HG03097 (cell line): ENCODE measurements at regions not wholly inside any gene's neighbourhood (a gene's known extent, or its start where the extent isn't known, plus 50 kb on each side); places are given as distances from the start of the nearest gene placed in this dataset.

ENCODE experiments used
- ATAC-seq: cut with Tn5 transposase; IDR thresholded peaks from one replicate; pipeline ENCODE4 v1.9.1; 2021; ENCODE audit not compliant: unreplicated experiment, low FRiP score

DNA sequence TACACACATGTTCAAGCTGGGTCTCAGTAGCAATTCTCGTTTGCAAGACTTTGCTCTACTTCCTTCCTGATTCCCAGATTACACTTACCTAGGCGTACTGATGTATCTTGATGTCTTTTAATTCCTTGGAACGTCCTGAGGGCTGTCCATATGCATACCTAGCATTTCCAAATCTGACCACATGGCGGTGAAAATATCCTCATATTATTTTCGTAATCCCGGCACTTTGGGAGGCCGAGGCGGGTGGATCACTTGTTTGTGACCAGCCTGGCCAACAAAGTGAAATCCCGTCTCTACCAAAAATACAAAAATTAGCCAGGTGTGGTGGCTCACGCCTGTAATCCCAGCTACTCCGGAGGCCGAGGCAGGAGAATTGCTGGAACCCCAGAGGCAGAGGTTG is 1786.3 kb upstream of the TENM3 start:
- ATAC-seq = no peak

DNA sequence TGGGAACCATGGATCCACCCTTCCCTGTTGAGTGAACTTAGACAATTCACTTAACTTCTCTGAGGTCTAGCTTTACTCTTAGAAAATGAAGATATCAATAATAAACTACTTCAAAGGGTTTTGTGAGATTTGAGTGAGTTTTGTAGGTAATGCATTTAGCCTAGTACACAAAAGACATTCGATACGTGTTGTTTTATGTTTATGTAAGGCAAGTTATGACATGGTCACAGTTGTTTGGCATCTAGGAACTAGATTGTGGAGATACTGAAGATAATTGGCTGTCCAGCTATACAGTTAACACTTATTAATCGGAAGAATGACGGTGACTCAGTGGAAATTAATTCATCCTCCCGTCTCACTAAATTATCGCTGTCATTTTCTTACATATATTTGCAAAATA is 1781.1 kb upstream of the TENM3 start:
- ATAC-seq = no peak

DNA sequence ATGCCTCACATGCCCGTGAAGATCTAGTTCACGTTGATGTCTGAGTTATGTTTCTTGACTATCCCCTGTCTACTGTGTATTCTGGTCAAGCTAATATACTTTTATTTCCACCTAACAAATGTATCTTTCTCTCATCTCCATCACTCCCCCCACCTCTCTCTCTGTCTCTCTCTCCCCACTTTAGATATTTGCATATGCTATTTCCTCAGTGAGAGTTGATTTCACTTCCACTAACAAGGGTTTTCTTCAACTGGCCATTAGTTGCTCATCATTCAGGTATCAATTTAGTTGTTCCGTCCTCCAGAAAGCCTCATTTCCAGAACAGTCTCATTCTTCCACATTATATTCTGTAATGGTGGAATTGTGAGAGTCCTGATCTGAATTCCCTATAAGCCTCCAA is 1777.8 kb upstream of the TENM3 start:
- no peak for ATAC-seq

DNA sequence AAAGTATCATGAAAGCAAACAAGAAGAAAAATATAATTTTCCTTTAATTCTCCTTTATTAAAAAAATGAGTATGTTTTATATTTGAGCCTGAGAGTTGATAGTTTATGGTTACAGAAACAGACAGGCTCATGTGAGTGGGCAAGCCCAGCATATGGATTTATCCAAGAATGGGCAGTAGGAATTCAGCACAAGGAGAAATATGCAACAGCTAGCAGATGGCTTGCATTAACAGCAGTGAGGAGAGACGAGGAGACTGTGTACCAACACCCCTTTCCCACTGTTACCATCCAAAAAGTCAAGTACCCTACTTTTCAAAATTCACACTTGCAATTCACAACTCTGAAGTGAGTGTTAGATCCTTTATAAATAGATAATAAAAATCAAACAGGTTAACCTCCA is 1760.2 kb upstream of the TENM3 start:
- no peak for ATAC-seq

DNA sequence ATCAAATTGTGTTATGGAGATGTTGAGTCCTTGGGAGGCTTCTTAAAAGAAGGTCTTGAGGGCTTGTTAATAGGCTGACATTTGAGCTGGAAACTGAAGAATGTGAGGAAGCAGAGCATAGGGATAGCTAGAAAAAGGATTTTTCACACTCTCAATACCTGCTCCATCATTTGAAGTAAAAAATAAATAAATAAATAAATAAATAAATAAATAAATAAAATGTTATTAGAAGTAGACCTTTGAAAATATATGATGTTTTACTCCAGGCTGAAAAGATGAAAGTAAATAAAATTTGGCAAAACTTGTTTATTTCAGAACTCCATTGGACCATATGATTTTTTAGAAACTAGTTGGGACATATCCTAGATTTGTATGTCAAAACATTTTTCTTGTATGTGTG is 1757.8 kb upstream of the TENM3 start:
- ATAC-seq = no peak

DNA sequence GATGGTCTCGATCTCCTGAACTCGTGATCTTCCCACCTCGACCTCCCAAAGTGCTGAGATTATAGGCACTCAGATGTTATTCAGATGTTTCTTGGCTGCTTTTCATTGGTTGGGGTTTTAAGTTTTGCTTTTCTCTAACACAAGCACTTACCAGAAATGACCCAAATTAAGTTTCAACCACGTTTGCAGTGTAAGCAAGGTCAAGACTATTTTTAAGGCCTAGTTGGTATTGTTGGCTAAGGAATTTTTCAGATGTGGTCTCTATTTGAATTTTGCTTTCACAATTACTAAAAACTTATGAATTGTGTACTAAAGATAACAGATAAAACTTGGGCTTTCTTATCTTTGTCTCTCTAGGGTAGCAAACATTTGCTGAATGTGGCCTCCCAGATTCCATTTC is 1756.9 kb upstream of the TENM3 start:
- ATAC-seq = no peak

DNA sequence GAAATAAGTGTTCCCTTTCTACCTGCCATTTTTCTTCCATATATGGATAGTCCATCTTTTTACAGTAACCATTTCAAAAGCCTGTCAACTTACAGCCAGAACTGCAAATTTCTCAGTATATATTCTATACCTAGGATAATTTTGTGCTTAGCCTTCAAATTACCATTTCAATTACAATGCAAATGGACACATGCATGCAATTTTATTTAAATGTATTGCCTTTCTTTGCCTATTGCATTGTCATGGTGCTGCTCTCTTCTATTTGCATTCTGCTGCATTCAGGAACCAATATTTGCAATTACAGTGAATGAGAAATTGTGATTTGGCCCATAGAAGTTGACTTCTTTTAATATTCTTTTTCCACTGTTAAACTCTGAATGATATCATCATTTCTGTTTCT is 1753.4 kb upstream of the TENM3 start:
- ATAC-seq = no peak

DNA sequence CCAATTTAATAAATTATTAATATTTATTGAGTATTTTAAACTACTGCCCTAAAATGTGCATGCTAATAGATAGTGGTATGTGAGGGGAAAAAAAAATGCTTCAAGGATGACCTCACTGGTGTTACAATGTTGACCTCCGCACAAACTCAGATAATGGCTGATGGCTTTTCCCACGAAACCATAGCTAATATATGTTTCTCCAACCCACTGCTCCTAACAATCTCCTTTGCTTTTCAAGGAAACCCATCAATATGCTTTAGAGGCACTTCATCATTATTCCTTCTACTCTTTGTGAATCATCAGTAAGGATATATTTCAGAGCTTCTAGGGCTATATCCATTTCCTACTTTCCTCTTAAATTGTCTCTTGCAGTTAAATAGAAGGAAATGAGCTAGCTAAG is 1752.0 kb upstream of the TENM3 start:
- no peak for ATAC-seq

DNA sequence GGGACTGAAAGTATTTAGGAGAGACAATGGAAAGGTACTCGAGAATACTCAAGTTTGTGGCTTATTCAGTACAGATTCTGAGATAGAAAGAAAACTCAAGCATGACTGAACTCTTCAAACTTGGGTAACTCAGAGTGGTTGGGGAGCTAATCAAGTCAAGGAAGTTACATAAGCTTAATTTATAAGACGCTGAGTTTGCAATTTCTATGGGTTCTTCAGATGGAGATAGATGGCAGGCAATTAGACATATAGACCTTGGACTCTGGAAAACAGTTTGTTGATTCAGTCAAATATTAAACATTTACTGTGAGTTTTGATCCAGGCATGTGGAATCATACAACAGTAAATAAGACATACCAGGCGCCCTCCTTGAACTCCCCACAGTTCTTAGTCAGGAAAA is 1749.9 kb upstream of the TENM3 start:
- no peak for ATAC-seq

DNA sequence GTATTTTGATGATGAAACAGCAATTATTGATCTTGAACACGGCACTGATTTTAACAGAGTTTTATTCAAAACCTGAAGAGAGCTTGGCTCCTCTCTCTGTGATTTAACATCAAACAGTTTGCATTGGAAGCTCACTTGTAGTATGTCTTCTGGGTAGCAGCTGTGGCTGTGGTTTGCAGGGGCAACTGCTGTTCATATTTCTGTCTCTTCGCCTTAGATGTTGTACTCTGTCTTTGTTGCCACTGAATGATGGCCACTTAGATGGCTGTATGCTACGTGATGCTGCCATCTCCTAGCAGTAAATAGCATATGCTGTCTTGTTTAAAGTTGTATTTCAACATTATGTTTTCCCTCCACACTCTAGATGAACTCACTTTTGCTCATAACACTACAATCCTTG is 1743.0 kb upstream of the TENM3 start:
- no peak for ATAC-seq

DNA sequence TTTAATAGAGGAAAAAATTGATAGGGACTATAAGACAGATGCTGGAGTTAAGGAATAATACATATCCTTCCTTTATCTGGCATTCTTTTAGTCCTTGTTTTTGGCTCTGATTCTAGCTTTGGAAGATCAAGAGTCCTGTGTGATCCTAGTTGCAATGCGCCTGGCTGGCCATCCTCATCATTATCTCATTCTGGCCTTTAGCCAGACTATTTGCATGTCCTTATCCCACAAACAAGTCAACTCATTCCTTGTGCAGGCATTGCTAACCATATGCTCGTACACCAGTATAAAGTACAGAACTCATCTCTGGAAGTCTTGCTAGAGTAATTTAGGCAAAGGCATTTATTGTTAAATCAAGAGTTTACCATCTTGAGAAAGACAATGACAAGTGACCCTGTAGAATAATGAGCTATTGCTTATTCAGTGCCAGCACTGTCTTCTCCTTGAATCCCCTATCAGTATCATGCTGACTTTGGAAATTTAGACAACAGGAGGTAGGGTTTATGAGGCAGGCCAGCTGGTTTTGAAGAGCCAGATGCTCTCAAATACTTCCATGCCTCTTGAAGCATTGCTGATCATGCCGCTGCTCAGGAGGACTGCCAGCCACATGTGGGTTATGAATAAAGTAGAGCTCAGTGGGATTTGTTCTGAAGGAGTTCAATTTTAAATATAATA is 1730.3 kb upstream of the TENM3 start:
- no peak for ATAC-seq

DNA sequence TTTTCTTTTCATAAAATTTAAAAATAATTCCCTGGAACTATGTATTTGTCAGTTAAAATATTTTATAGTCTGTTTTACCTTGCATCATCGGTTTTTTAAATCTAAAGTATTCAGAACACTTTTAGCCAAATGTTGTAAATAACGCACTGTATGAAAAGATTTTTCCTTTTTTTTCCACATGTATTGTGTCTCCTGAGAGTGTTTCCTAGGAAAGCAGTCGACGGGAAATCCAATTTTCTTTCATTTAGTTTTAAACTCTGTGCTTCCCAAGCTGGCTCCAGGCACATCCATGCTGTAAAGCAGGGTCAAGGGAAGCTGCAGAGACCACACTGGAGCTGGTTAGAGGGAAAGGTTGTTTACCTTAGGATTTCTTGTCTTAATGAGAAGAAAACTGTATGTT is 1724.3 kb upstream of the TENM3 start:
- ATAC-seq = no peak

DNA sequence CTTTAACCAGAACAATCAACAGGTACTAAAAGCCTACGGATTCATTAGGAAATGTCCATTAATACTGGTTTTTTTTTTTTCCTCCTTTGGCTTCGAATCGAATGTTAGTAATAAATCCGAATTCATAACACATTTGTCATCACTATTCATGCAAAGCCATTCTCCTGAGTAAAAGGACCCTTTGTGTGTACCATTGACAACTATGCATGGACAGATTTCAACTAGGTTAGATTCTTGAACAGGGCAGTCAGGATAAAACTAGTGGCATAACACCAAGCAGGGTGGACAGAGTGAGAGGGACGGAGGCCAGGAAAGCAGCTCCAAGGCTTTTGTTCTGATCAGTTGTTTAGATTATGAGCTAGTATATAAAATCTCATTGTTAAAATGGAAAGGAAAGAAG is 1722.0 kb upstream of the TENM3 start:
- ATAC-seq = no peak

DNA sequence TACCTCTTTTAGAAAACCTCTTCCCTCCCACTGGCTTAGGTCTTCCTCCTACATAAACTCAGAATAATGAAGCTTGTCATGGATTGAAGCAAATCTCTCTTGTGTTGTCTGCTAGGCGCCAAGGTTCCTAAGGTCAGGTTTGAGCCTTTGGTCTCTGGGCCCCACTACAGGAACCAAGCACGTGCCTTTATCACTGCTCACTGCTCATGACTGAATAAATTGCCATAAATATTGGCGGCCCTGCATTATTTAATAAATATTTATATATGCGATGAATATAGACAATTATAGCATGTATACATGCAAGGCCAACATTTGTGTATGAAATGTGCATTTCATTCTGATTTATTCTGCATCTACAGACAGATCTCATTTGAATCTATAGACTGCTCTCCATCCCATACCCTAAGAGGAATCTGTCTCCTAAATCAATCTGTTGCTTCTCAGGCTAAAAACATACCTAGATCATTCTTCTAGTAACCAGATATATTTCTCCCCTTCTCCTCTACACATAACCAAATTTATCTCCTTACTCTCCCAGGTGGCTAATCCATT is 1717.6 kb upstream of the TENM3 start:
- no peak for ATAC-seq

DNA sequence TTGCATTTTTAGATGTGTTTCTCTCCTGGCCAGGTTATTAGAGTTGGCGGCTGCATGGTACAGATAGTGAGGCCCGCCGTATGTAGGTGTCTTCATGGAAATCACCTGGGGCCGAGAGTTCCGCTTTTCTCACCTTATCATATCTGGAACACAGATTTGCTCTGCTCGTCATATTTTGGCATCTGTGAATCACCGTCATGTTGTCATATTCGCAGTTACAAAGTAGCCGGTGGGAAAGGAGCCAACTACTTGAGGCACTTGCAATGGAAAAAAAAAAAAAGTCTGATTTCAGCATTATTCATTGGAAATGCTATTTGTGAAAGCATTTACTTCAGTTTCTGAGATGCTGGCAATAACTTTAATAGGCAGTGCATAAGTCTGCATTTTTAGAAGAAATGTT is 1715.2 kb upstream of the TENM3 start:
- no peak for ATAC-seq

DNA sequence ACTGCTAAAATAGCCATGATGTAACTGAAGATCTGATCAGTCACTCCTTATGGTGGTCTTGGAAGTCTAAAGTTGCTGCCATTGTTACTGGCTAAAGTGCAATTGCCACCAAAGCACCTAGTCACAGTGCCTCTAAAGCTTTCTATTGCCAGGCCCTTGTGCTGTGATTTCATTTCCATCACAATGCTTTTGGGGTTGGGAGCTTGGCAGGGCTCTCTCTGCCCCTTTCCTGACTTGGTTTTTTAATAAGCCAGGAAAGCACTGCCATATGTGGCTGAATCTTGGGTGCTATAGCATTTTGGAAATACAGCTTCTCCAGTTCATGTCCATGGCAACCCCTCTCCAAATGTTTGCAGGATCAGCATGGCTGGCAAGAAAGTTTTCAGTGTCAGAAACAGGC is 1712.4 kb upstream of the TENM3 start:
- ATAC-seq = no peak

DNA sequence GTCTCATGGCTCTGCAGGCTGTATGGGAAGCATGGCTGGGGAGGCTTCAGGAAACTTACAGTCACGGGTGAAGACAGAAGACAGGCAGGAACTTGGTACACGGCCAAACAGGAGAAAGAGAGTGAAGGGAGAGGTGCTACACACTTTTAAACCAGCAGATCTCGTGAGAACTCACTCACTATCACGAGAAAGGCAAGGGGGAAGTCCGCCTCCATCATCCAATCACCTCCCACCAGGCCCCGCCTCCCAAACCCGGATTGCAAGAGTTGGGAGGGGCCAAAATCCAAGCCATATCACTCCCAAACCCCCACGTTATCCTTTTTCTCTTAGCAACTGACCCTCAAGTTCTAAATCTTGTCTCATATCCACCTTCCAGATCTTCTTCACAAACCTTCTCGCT is 1710.5 kb upstream of the TENM3 start:
- no peak for ATAC-seq

DNA sequence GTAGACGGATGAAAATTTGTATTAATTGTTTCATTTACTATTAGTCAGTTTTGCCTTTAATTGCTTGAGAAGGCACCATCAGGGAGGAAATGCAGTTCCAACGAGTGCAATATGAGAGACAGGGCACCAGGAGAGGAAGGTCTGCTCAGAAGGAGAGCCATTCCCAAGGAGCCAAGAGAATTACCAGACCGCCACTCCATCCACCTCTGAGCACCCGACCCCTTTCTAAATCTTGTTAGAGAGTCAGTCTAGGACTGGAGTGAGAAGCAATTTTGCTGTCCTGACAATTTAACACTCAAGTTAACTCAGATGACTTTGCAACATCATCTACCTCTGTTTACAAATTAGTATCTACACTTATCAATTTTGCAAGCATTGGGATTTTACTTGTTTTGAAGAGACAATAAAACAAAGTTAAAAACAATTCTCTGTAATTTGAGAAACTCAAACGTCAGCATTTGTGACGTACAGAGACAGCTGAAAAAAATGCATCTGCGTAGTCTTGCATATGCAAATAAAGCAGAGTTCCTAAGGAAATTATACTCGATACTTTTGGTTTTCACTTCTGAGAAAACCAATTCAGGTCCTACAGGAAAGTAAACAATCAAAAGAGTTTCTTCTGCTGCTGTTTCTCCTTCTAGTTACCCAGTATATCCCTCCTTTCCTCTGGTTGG is 1704.7 kb upstream of the TENM3 start:
- no peak for ATAC-seq

DNA sequence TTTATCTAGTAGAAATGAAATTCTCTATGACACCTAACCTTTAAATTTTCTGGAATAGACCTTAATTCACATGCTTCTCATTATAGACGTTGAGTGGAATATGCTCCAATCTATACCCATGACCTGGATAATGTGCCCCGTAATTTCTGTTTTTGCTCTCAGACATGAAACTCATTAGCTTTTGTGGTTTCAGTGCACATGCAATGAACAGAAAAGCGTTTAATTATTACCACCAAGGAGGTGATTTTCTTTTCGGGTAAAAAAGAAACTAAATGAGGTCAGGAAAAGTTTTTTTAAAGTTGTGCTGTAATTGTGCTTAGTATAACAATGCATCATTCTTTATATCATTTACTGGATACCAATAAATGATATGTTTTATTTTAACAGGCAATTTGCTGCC is 1703.9 kb upstream of the TENM3 start:
- peak; percentile 85 for ATAC-seq

DNA sequence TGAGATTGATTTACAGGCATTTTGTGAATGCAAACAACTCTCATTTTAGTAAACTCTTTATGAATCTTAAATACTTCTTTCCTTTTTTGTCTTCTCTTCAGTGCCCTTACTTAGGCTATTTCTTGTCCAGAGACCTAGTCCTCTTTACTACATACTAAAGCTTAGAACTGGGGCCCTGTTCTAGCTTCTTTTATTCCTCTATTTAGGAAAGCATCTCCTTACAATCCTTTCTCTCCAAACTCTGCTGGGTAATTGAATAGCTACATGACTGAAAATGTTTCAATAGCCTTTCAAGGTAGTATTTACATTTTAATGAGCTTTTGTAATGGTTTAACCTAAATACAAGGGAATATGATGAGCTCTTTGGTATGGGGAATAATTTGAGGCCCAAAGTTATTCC is 1701.5 kb upstream of the TENM3 start:
- ATAC-seq = no peak

DNA sequence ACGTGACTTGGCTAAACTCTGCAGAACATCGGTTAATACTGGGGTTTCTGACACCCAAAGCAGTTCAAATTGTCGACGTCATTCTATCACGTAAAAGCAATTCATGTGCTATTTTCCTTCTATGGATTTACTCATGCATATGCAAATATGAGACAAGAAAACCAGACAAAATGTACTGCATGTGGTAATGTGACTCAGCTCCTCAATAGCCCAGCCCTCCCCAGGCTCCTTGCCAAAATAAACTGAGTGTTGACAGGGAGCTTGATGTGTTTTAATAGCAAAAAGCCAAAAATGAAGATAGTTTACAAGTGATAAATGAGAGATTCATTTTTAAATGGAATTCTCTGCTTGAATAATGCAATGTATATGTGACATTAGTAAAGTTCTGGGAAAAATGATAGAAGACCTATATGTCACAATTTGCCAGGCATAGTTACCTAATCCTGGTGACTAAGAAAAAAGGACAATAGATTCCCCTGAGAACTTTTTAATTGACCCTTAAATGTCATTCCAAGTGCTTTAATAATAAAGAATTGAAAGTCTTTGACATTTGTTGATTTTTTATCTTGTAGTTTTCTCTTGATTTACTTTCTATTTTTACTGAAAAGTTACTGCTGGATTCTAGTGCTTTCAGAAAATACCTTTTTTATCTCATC is 1700.6 kb upstream of the TENM3 start:
- no peak for ATAC-seq

DNA sequence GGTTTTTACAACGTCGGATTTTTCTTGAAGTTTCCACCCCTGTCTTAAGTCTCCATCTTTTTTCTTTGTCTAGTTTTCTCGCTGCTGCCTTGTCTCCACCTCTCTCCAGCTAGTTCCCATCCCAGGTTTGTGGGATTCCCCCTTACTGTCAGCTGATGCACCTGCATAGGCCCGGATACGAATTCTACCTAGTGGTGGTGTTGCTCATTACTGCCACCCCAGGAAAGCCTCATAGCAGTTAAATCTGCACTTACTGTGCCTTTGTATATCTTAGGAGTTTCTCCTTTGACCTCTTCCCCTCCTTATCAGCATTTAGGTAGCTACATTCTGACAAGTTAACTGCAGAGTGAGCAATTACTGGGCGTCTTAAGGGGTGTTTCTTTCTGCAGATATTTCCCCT is 1693.1 kb upstream of the TENM3 start:
- no peak for ATAC-seq
